ENCODE measurements at regions not wholly inside any gene's neighbourhood (a gene's known extent, or its start where the extent isn't known, plus 50 kb on each side); places are given as distances from the start of the nearest gene placed in this dataset.
"Not testable (repeated sequence)": the region's sequence is repeated elsewhere in the genome, so short reads cannot be mapped to it uniquely, and the experiment has no call there.

DNA sequence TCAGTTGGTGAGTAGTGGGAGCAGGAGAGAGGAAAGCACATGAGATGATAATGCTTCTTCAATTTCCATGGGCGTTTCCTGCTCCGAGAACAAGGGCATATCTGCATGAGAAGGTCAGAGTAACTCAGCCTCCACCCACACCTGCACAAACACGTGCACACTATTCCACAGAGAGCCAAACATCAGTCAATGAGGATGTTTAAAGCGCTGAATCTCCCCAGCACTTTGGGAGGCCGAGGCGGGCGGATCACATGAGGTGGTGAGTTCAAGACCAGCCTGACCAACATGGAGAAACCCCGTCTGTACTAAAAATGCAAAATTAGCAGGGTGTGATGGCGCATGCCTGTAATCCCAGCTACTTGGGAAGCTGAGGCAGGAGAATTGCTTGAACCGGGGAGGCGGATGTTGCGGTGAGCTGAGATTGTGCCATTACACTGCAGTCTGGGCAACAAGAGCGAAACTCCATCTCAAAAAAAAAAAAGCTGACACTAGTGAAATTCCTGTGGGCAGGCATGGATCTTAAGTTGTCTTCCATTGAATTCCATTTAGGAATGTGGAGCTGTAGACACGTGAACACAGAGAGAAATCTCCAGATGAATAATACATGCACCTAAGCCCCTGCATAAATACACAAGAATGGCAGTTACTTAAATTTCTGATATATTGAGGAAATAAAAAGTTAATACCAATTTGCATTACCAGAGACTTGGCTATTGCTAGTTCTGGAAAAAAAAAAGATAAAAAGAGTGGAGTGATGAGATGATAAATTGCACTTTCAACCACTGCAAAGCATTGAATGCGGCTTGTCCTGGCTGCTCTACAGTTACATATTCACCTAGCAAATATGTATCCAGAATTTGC lies 1097.4 kb upstream of the TMEM132C start:
- no peak for DNase-seq (ENCODE audit: low spot score)

DNA sequence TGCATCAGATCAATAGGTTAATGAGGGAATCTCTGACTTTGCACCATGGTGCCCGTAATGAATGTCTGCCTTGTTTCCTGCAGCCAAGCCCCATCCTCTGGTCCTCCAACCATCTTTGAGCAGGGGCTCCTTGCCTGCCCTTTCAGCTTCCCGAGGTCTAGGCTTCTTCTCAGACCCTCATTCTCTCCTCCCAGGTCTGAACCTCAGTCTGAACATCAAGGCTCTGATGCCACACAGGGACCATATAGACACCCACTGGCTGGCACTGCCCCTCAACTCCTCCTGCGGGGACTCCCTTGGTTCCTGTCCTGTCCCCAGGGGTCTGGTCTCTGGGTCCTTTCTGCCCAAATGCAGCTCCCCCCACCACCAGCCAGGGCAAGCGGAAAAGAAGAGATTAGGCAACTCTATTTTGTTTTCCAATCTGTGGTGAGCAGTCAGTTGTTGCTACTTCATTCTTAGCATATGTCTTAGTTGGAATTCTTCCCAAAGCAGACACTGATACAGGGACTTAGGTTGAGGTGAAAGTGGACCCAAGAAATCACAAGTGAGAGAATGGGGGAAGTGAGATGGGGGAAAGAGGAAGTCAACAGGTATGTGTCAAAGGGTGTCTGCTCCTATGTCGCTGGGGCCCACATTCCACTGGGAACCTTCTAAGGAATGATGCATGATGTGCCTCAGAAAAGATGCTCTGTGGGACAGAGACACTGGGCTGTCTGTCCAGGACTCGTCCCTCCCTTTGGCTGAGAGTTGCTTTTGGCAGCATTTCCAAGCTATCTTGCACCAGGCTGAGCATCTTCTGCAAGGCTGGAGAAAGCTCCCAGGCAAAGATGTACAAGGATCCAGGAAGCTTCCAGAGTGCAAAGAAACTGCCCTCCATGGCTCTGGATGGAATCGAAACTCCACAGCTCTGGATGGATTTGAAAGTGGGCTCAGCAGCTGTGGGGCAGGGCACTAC lies 1096.5 kb upstream of the TMEM132C start:
- DNase-seq (ENCODE audit: low spot score): no peak

DNA sequence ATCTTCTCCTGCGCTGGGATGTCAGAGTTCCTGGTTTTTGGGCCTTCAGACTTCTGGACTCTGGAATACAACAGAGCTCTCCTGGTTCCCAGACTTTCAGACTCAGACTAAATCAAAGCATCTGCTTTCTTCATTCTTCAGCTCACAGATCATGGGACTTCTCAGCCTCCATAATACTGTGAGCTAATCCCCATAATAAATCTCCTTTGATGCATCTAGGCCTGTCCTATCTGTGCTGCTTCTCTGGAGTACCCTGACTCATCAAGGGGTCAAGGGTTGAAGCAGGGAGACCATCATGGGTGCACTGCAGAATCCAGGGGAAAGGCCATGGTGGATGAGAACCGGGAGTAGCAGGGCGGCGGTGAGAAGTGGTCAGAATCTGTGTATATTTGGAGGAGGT lies 1094.1 kb upstream of the TMEM132C start:
- DNase-seq (ENCODE audit: low spot score): no peak

DNA sequence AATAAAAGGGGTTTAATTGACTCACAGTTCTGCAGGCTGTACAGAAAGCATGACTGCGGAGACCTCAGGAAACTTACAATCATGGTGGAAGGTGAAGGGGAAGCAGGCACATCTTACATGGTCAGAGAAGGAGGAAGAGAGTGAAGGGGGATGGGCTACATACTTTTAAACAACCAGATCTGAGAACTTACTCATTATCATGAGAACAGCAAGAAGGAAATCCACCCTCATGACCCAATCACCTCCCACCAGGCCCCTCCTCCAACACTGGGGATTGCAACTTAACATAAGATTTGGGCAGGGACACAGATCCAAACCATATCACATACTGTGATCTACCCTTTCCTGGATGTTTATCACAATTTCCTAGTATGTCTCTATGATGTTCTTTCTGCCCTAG lies 1093.0 kb upstream of the TMEM132C start:
- DNase-seq (ENCODE audit: low spot score): not testable (repeated sequence)

DNA sequence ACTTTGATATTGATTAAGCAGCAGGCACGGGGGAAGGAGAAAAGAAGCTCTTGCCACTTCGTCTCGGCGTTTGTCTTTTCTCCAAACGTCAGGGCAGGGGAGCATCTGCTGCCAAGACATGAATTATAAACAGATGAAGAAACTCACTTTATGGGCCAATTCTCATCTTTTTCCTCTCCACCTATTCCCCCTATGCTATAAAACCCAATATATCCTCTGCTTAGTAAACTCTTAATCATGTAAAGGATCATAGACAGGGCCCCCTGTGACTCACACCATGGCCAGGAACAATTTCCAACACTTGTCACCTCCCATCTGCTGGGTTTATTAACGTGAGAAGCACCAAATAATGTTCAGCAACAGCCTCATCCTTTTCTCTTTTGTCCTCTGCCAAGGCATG lies 1092.1 kb upstream of the TMEM132C start:
- no peak for DNase-seq (ENCODE audit: low spot score)

DNA sequence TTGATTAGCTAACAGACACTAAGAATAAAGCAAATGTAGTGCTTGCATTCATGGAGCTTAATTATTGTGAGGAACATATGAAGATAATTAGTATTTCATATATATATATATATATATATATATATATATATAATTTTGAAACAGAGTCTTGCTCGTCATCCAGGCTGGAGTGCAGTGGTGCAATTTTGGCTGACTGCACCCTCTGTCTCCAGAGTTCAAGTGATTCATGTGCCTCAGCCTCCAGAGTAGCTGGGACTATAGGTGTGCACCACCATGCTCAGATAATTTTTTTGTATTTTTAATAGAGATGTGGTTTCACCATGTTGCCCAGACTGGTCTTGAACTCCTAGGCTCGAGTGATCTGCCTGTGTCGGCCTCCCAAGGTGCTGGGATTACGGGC lies 1091.6 kb upstream of the TMEM132C start:
- no peak for DNase-seq (ENCODE audit: low spot score)

DNA sequence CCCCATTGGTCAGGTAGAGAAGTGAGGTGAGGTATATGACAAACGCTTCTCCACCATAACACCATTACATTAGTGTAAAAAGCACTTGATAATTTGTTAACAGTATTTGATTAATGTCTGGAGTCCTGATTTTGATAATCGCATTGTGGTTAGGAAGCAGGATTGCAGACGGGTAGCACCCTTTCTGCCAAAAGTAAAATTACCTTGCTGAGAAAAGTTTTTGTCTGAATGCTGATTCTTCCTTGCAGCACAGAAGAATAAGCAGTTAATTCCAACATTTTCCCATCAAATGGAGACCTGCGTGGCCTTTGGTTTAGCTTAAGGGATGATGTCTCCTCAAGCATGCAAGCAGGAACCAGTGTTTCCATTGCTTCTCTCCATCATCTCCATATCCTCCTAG lies 1090.2 kb upstream of the TMEM132C start:
- DNase-seq (ENCODE audit: low spot score): no peak

DNA sequence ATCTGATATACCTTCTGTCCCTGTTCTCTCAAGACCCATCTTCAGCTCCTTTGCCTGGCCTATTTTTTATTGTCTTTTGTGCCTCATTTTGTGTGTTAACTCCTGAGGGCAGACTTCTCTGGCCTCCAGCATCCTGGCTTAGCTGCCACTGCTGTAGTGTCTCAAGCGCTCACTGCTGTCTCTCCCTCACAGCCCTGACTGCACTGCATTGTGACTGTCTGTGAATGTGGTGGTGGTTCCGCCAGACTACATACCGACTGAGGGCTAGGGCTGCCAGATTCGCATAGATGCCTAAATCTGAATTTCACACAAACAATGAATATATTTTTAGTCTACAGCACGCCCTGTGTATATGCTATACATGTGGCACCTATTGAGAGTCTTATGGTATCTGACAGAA lies 1088.9 kb upstream of the TMEM132C start:
- DNase-seq (ENCODE audit: low spot score): no peak

DNA sequence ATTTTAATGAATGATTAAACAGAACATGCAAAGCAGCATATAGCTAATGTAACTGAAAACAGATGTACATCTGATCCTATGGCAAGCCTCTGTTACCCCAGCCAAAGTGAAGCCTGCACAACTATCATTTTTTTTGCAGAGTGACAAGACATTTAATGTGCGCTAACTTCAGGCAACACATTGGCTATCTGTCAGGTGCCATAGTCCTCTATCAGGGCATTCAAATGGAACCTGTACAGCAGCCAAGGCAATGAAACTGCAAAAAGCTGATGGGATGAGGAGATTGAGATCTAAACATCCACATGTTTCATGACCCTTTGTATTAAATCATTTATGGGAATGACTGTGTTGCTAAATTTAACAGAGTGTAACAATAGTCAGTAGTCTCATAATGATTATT lies 1088.5 kb upstream of the TMEM132C start:
- DNase-seq (ENCODE audit: low spot score): no peak

DNA sequence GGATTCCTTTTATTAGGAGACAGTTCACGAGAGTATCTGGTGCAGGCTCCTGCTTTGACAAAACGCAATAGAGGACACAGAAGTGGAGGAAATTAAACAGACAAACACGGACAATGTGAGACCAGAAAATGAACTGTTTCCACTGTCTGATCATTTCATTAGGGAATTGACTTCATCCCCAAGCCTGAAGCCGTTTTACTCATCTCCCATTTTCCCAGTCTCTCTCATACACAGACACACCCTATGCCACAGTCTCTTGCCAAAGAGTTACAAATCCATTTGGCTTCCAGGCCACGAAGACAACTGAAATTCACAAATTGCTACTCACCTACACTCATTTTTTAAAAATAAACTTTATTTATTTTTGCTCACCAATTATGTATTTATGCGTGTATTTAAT lies 1087.8 kb upstream of the TMEM132C start:
- DNase-seq (ENCODE audit: low spot score): no peak

DNA sequence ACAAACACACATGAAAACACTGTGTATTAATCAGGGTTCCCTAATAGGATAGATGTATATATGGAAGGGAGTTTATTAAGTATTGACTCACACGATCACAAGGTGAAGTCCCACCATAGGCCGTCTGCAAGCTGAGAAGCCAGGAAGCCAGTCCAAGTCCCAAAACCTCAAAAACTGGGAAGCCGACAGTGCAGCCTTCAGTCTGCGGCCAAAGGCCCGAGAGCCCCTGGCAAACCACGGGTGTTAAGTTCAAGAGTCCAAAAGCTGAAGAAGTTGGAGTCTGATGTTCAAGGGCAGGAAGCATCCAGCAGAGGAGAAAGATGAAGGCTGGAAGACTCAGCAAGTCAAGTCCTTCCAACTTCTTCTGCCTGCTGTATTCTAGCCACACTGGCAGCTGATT lies 1085.0 kb upstream of the TMEM132C start:
- no peak for DNase-seq (ENCODE audit: low spot score)

DNA sequence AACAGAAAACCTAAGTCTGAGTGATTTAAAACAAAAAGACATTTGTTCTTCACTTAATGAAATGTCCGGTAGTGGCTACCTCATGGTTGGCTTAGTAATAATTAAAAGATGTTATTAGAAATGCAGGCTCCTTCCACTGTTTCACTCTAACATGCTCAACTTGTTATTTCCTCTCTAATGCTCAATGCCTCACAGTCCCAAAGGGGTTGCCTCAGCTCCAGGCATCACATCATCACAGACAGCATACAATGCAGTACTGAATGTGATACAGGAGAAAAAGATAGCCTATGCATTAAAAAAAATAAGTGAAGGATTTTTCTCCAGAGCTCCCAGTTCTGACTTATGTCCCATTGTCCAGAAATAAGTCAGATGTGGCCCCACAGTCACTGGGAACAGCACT lies 1077.0 kb upstream of the TMEM132C start:
- no peak for DNase-seq (ENCODE audit: low spot score)

DNA sequence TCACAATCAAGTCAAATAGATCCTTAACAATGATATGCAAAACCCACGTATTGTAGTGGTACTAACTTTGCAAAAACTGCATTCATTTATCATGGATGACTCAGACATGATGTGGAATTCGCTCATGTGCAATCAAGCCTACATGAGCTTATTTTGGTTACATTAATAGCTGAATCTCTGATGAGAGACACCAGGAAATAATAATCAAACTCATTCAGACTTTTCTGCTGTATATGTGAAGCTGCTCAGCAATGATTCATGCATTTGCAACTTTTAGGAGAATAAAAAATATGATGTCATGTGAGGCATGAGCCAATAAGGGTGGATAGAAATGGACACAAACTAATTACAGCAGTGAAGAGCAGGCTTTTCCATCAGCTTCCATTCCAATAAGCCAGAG lies 1075.8 kb upstream of the TMEM132C start:
- DNase-seq (ENCODE audit: low spot score): no peak

DNA sequence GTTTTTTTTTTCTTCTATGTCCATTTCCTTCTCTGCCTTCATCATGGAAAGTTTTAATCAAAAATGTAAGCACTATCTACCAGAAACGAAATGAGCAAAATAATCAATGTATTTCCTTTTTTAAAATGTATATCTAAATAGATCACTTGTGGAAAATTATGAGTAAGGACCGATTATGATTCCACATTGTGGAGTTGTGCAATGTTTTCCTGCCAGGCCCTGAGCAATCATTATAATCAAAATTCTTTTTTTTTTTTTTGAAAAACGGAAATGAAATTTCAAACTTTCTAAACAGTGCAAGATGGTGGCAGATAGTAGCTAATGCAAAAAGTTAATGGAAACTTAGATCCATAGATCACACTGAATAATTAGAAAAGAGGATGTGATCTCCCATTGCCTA lies 1074.6 kb upstream of the TMEM132C start:
- no peak for DNase-seq (ENCODE audit: low spot score)

DNA sequence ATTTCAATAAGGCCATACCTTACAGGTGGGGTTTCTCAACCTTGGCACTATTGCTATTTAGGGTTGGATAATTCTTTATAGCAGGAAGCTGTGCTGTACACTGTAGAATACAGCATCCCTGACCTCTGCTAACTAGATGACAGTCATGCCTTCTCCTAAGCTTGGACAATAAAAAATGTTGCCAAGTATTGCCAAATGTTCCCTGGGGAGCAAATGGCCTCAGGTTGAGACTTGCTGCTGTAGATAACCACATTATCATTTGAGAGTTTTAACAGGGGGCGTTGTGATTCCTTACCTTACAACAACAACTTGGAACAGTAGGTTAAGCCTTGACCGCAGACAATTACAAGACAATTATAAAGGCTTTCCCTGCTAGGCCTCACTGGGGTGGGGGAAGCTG lies 1073.6 kb upstream of the TMEM132C start:
- no peak for DNase-seq (ENCODE audit: low spot score)

DNA sequence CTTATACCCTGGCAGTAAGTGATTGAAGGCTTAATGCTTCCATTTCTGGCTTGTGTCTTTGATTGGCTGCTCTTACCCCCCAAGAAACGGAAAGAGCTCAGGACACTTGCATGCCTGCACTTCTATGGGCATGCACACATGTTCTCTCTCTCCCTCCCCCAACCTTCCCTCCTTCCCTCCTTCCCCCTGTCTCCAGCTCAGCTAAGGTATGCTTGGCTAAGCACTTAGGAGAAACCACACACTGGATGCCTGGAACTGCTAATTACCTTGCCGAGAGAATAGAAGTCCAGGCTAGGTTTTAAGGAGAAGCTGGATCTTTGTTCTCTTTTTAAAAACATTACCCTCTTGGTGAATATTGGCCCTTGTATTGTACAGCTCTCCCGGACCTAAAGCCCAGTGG lies 1072.8 kb upstream of the TMEM132C start:
- no peak for DNase-seq (ENCODE audit: low spot score)

DNA sequence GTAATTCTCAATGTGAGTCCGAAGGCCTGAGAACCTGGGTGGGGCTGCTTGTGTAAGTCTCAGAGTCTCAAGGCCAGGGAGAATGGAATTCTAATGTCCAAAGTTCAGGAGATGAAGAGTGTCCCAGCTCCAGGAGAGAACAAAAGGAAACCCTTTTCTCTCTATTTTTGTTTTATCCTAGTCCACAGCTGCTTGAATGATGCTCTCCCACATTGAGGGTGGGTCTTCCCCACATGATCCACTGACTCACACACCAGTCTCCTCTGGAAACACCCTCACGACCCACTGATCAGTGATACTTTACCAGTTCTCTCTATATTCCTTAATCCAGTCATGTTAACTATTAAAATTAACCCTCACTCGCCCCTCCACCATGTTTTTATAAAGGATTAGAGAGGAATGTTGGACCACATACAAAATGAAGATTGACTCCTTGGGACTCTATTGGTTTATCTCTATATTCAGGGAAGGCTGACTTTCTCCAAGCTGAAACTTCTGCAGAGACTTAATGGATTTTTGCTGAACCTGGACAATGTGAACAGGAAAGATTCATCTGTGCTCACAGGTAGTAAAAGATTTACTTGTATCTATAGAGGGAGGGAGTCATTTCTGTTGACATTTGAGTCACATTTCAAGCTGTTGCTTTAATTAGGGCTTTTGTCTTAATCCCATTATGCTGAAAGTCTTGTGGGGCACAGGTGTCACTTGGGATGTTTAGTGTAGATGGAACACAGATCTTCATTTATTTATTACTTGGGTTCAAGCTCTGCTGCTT lies 1061.0 kb upstream of the TMEM132C start:
- no peak for DNase-seq (ENCODE audit: low spot score)

DNA sequence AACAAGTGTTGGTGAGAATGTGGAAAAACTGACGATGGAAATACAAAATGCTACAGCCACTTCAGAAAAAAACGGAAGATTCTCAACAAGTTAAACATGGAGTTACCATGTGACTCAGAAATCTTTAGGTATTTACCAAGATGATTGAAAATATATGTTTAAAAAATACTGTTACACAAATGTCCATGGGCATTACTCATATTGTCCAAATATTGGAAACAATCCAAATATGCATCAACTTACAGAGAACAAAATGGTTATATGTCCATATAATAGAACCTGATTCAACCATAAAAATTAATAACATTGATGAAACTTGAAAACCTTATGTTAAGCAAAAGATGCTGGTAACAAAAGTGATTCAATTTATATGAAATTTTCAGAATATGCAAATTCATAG lies 1057.7 kb upstream of the TMEM132C start:
- no peak for DNase-seq (ENCODE audit: low spot score)

DNA sequence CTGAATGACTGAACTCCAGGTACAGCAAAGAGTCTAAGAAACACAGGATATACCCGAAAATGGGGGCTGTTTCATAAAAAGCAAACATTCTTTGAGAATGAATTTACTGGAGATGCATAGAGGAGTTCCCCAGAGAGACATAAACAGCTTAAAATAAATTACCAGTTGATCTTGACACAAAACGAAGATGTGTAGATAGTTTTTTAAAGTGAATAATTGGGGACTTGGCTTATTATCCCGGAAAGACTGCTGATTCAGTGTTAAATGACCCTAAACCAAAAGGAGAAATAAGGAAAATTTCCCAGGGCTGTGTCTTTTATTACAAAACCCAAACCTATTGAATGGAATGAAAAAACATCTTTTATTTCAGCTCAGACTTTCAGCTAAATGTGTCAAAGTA lies 1052.8 kb upstream of the TMEM132C start:
- DNase-seq (ENCODE audit: low spot score): no peak

DNA sequence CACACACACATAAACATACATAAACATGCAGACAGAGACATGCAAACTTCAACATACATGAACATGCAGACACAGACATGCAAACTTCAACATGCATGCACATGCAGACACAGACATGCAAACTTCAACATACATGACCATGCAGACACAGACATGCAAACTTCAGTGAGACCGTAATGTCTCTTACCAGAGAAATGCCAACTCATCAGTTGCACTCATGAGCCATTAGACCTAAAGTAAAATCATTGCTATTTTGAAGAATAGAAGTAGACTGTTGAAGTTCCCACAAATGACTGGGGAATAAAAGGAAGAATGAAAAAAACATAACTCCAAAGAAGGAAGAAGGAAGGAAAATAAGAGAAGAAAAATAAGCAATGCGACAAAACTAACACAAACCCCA lies 1044.0 kb upstream of the TMEM132C start:
- no peak for DNase-seq (ENCODE audit: low spot score)

DNA sequence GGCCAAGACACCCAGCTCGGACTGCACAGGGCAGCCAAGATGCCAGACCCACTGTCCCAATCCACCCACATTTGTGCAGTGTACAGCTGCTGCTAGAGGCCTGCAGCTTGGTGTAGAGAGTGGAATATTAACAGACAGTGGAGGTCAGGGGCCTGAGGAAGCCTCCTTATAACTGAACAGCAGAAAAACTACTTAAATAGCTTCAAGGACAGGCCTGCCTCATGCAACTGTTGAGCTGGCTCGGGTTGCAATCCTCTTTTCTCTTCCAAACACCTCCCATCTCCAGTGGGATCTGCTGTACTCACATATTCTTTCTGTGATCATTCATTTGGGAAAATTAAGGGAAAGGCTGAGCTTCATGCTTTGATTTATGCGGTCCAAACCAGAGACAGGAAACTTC lies 1043.2 kb upstream of the TMEM132C start:
- no peak for DNase-seq (ENCODE audit: low spot score)

DNA sequence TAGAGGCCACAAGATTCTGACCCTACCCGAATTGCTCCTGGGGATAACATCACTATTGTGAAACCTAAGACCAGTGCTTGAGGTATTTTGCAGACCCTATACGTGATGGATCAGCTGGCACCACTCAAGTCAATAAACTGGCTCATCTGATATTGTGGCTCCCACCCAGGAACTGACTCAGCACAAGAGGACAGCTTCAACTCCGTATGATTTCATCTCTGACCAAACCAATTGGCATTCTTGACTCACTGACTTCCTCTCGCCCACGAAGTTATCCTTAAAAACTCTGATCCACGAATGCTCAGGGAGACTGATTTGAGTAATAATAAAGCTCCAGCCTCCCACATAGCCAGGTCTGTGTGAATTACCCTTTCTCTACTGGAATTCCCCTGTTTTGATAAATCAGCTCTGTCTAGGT lies 1036.1 kb upstream of the TMEM132C start:
- DNase-seq (ENCODE audit: low spot score): no peak
